GM19035 (cell line): ENCODE measurements at regions not wholly inside any gene's neighbourhood (a gene's known extent, or its start where the extent isn't known, plus 50 kb on each side); places are given as distances from the start of the nearest gene placed in this dataset.

Source experiments
- ATAC-seq: cut with Tn5 transposase; IDR thresholded peaks from one replicate; pipeline ENCODE4 v1.9.1; 2021; ENCODE audit not compliant: unreplicated experiment

GRCh38 chr1:98048751-98049325, 128.0 kb upstream of the DPYD start:
- no peak for ATAC-seq

DNA sequence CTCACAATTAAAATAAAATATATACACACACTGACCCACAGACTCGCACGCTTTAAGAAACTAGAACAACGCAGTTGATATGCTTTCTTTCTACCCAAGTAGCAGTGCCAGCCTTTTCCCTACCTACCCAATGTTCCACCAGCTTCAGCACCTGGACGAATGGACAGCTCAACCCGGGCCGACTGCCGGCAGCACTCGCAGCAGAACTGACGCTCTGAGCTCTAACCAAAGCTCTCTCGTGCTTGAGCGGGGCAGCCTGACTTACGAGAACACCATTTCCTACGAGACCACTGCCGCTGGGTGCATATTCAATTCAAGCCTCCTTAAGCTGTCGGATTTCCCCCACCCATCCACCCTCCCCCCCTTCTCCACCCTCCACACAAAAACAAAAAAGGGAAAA, 127.4 kb upstream of the DPYD start:
- peak; percentile 51 for ATAC-seq

DNA sequence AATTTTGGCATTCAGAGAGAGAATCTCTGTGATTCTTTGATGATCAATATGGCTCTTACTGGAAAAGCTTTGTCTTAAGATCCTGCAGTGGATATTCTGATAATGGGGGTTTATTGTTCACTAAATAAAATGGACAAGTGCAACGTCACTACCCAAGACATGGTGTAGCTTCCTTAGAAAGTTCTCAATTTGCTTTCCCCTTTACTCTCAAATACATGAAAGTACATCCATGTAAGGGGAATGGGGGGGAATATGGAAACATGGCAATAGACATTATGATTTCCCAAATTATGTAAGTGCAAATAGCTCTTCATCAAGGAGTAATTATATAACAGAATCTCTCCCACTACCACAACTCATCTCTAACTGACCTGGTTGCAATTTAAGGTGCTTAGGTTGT, 126.3 kb upstream of the DPYD start:
- ATAC-seq, result no peak

DNA sequence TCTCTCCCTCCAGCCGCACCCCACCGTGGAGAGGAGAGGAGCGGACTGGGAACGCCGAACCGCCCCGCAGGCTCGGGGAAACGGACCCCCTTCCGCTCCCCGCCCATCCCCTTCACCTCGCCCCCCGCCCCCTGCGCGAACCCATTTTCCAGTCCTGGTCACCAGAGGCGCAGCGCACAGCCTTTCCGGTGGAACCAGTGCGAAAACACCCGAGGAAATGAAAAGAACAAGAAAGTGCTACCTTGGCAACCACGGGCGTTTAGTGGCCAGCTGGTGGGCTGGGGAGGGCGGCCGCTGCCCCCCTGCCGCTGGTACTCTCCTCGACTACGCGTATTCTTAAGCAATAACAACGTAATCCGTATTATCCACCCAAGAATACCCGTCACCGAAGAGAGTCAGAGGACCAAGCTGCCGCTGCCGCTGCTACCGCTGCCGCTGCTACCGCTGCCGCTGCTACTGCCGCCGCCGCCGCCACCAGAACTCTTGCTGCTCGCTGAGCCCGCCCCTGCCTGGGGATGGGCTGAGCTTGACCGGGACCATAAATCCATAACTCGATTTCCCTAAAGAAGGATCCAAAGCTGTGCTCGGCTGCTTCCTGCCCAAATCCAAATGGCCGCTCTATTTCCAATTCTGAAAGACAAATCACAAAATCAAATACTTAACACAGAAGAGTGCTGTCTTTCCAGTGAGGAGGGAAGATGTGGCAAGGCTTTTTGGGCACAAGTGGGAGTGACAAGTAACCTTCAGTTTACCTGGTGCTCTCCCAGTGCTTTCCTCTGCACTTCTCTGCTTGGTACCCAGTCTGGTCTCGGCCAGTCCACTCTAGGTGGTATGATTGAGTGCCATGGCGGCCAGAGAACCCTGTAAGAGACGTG, 125.2 kb upstream of the DPYD start:
- no peak for ATAC-seq

DNA sequence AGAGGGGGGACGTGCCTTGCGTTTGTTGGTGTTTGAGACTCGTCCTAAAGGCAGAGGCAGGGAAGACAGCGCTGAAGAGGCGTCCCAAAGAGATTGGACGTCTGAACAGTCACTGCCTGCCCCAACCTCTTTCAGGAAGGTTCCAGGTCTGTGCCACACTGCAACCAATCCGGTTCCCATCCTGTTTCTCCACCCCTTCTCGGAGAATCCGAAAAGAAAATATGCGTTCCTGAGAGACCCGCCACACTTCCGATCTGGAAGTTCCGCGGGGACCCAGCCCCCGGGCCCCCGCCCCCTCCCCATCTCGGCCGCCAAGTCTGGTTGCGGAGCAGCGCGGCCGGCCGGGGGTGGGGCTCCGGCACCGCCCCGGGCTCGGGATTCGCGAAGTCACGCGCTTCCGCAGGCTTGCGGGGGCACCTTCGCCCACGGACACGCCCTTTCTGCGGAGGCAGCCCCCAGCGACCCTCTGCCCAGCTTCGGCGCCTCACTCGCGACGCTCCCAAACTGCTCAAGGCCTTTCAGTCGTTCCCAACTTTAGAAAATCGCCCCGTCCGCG, 124.5 kb upstream of the DPYD start:
- no peak for ATAC-seq

- no peak for ATAC-seq
These were observed 123.9 kb upstream of the DPYD start for GRCh38 chr1:98044766-98045165.

GRCh38 chr1:98044071-98044697, 123.3 kb upstream of the DPYD start:
- ATAC-seq, result no peak

- no peak for ATAC-seq
These were observed 114.8 kb upstream of the DPYD start for GRCh38 chr1:98035602-98036002.

DNA sequence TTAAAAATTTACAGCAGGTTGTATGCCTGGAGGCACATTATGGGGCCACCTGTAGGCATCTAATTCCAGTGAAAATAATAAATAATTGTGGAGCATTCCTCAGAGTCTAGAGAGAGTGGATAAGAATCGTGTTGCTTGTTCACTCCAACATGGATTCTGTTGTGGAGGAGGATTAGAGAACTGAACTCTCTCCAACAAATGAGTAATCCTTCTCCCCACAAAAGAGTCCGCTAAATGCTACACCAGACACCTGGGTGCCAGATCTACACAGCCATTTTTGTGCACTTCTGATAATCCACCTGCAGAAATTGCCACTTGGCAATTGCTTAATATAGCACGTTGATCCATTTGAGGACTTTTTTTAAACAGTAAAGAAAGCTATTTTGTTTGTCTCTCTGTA, 113.7 kb upstream of the DPYD start:
- ATAC-seq, result no peak

DNA sequence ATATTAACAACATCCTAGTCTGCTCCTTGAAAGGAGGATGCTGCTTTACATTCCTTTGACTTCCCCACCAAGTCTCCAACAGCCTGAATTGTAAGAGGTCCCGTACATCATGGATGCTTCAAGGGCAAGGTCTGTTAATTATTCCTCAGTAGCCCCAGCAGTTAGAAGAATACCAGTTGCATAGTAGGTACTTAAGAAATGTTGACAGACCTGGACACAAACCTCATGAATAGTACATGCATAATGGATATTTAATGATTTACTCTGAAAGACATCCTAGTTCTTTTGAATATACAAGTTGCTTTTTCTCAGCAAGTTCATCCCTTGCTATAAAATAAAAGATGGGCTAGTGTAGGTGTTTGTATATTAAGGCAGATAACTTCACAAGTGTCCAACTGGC, 112.1 kb upstream of the DPYD start:
- ATAC-seq, result no peak

- no peak for ATAC-seq
These were observed 110.1 kb upstream of the DPYD start for GRCh38 chr1:98030976-98031375.

GRCh38 chr1:98030483-98030882, 109.6 kb upstream of the DPYD start:
- ATAC-seq, result no peak

- ATAC-seq, result no peak
These were observed 108.0 kb upstream of the DPYD start for GRCh38 chr1:98028800-98029199.

DNA sequence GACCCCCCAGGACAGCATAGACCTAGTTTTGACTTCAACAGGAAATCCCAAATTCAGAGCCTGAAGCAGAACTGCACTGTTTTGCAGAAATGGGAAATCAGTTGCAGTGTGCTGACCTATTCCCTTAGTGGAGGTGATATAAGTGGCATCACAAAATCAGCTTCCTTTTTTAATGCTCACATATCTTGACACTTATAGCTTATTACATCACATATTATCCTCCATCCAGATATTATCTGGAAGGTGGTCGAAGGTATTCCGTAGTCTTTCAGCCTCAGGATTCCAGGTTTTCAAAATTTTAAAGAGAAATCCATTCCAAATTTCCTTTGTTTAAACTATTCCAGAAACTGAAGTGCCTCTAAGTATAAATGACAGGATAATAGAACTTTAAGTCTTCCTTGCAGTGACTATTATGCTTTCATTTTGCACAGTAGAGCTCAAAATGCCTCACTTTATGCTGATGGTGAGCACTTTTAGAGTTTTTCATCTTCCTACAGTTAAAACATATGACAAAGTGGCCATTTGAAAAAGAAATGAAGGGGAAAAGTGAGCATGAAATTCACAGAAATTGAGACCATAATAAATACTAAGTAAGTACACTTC, 106.4 kb upstream of the DPYD start:
- ATAC-seq, result no peak

GRCh38 chr1:98025858-98026257, 105.0 kb upstream of the DPYD start:
- no peak for ATAC-seq

DNA sequence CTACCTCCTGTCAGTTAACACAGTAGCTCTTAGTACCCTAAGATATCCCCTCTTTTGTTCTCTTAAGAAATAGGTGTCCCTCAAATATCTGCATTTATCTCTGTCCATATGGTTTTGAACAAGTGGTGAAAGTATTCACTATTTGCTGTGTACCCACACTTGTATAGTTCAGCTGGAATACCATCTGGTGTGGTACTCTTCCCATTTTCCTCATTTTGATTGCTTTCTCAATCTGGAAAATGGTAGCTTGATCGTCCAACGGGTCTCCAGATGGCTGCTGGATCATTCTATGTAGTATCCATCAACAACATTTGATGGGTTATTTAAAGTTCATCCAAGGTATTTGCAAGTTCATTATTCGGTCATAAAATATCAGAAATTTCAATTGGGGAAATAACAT, 100.3 kb upstream of the DPYD start:
- no peak for ATAC-seq

DNA sequence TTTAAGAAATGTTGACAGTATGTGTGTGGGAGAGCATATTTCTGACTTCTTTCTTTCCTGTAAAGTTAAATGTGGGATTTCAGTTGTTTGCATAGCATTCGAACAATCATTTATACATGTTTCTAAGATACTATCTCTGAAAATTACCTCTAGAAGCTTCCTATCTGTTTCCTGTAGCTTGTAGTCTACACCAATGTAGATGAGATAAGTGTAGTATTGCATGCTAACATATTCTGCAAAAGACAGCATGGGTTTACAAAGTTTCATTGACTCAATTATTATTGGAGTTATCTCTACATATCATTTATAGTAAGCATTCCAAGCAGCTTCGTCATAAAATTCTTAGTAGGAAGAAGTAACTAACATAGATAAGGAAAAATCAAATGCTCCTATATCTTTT, 98.9 kb upstream of the DPYD start:
- ATAC-seq, result no peak

- no peak for ATAC-seq
These were observed 97.2 kb upstream of the DPYD start for GRCh38 chr1:98018074-98018473.

GRCh38 chr1:98017184-98017583, 96.3 kb upstream of the DPYD start:
- ATAC-seq, result no peak

DNA sequence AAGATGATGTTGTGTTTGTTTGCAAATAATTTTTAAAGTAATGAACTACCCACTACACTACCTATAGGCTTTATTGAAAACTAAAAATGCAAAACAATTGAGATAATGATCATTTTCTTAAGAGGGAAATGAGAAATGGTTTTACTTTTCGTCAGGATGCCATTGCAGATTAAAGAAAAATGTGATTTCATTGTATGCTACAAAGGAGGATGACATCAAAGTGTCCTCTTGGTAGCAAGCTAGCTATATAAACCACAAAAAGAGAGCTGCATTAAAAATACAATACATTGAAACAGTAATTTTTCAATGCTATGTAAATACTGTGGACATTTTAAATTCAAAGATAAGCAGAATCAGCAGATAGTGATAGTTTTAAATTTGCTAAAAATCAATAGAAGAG, 87.5 kb upstream of the DPYD start:
- ATAC-seq, result no peak

GRCh38 chr1:98005326-98006010, 84.6 kb upstream of the DPYD start:
- ATAC-seq, result no peak
